HepG2 (cell line): ENCODE measurements at regions not wholly inside any gene's neighbourhood (a gene's known extent, or its start where the extent isn't known, plus 50 kb on each side); places are given as distances from the start of the nearest gene placed in this dataset.

ENCODE experiments used
- CBFB ChIP-seq: sonication (generic); formaldehyde crosslinking; IDR thresholded peaks from 2 replicates; pipeline ENCODE4 v1.4.0; 2020; ENCODE audit warnings: missing genetic modification reagents
- DMAP1 ChIP-seq: IDR thresholded peaks from 2 replicates; pipeline ENCODE4 v1.6.1; 2016
- ETV5 ChIP-seq: IDR thresholded peaks from 2 replicates; pipeline ENCODE4 v1.6.1; 2018; ENCODE audit warnings: missing biosample characterization, missing genetic modification reagents, inconsistent platforms, borderline replicate concordance
- JUNB ChIP-seq: sonication (generic); formaldehyde crosslinking; IDR thresholded peaks from 2 replicates; pipeline ENCODE4 v1.8.0; 2022; ENCODE audit warnings: missing genetic modification reagents, mild to moderate bottlenecking, borderline replicate concordance
- MED13 ChIP-seq: sonication (generic); formaldehyde crosslinking; IDR thresholded peaks from 2 replicates; pipeline ENCODE4 v1.5.0; 2020; ENCODE audit warnings: missing genetic modification reagents
- NFKBIZ ChIP-seq: IDR thresholded peaks from 2 replicates; pipeline ENCODE4 v1.6.1; 2018; ENCODE audit warnings: missing genetic modification reagents, missing compliant biosample characterization
- PPARG ChIP-seq: conservative IDR thresholded peaks from 2 replicates; pipeline ENCODE4 v1.6.1; 2016; ENCODE audit warnings: missing biosample characterization, missing genetic modification reagents
- SP1 ChIP-seq, 2 experiments: fragments of 450-650 bp in 1 of 2; sonication (generic) in 1 of 2; formaldehyde crosslinking in 1 of 2; IDR thresholded peaks; 2 replicates each; pipeline versions ENCODE4 v1.4.0 to v1.6.1; 2016 to 2020; ENCODE audit warnings: missing genetic modification reagents in 1 of 2
- SP140L ChIP-seq: sonication (generic); formaldehyde crosslinking; IDR thresholded peaks from 2 replicates; pipeline ENCODE4 v1.4.0; 2020; ENCODE audit warnings: missing genetic modification reagents, borderline replicate concordance
- TRIM24 ChIP-seq: sonication (generic); formaldehyde crosslinking; IDR thresholded peaks from 2 replicates; pipeline ENCODE4 v1.8.0; 2022; ENCODE audit warnings: mild to moderate bottlenecking, missing genetic modification reagents
- ZNF432 ChIP-seq: sonication (generic); formaldehyde crosslinking; IDR thresholded peaks from 2 replicates; pipeline ENCODE4 v1.5.0; 2020; ENCODE audit warnings: missing genetic modification reagents, mild to moderate bottlenecking, borderline replicate concordance
- ZNF441 ChIP-seq: sonication (generic); formaldehyde crosslinking; IDR thresholded peaks from 2 replicates; pipeline ENCODE4 v1.7.0; 2021; ENCODE audit warnings: missing genetic modification reagents, borderline replicate concordance
- ZNF468 ChIP-seq: sonication (generic); formaldehyde crosslinking; IDR thresholded peaks from 2 replicates; pipeline ENCODE4 v1.8.0; 2022; ENCODE audit warnings: mild to moderate bottlenecking, moderate library complexity, missing genetic modification reagents
- ZNF546 ChIP-seq: sonication (generic); formaldehyde crosslinking; conservative IDR thresholded peaks from 2 replicates; pipeline ENCODE4 v1.8.1; 2023; ENCODE audit warnings: mild to moderate bottlenecking, missing genetic modification reagents
- ZNF614 ChIP-seq: IDR thresholded peaks from 2 replicates; pipeline ENCODE4 v1.6.1; 2018; ENCODE audit warnings: missing biosample characterization, missing genetic modification reagents, inconsistent platforms, borderline replicate concordance
- TF ChIP-seq, protein P1 (sequence below): sonication (generic); formaldehyde crosslinking; IDR thresholded peaks from 2 replicates; pipeline ENCODE4 v1.5.1; 2020; ENCODE audit warnings: missing genetic modification reagents, mild to moderate bottlenecking, borderline replicate concordance
- TF ChIP-seq, protein P2 (sequence below): fragments of 450-650 bp; IDR thresholded peaks from 2 replicates; pipeline ENCODE4 v1.6.1; 2017; ENCODE audit warnings: mild to moderate bottlenecking
- TF ChIP-seq, protein P3 (sequence below): sonication (generic); formaldehyde crosslinking; IDR thresholded peaks from 2 replicates; pipeline ENCODE4 v1.5.0; 2020; ENCODE audit warnings: mild to moderate bottlenecking, missing genetic modification reagents, moderate library complexity
- TF ChIP-seq, protein P4 (sequence below): IDR thresholded peaks from 2 replicates; pipeline ENCODE4 v1.6.1; 2018; ENCODE audit warnings: missing genetic modification reagents, mild to moderate bottlenecking, missing compliant biosample characterization
- TF ChIP-seq, protein P5 (sequence below): IDR thresholded peaks from 2 replicates; pipeline ENCODE4 v1.6.1; 2016

DNA sequence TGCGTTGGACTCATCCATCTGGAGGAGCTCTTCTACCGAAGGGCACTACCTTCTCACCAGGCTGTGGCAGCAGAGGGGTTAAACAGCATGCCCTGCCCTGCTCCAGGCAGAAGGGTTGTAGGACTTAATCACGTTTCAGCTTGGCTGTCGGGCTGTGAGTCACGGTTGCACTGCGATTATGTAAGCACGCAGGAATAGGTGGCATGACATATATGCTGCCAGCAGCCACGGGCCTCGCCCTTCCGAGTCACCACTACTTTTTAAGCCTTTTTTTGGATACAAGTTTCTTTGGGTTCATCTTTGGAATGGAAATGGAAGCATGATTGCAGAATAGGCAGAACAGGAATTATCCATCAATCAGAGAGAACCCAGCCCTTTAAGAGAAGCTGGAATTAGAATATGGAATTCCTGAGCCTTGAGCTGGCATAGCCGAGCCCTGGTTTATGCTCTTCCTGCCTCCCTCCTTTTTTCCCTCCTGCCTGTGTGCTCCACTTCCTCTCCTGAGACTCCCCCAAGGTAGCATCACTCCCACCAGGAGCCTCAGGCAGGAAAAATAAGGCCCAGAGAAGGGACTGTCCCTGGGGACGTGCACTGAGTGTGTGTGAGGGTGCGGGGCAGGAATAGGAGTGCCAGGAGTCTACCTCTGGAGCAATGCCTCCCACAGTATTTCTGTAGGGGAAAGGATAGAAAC lies 86.8 kb downstream of the SEMA4F start (continued):
- TF ChIP-seq, protein P1, sequence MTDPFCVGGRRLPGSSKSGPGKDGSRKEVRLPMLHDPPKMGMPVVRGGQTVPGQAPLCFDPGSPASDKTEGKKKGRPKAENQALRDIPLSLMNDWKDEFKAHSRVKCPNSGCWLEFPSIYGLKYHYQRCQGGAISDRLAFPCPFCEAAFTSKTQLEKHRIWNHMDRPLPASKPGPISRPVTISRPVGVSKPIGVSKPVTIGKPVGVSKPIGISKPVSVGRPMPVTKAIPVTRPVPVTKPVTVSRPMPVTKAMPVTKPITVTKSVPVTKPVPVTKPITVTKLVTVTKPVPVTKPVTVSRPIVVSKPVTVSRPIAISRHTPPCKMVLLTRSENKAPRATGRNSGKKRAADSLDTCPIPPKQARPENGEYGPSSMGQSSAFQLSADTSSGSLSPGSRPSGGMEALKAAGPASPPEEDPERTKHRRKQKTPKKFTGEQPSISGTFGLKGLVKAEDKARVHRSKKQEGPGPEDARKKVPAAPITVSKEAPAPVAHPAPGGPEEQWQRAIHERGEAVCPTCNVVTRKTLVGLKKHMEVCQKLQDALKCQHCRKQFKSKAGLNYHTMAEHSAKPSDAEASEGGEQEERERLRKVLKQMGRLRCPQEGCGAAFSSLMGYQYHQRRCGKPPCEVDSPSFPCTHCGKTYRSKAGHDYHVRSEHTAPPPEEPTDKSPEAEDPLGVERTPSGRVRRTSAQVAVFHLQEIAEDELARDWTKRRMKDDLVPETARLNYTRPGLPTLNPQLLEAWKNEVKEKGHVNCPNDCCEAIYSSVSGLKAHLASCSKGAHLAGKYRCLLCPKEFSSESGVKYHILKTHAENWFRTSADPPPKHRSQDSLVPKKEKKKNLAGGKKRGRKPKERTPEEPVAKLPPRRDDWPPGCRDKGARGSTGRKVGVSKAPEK (CRISPR knock-in tag) = no peak
- TF ChIP-seq, protein P2, sequence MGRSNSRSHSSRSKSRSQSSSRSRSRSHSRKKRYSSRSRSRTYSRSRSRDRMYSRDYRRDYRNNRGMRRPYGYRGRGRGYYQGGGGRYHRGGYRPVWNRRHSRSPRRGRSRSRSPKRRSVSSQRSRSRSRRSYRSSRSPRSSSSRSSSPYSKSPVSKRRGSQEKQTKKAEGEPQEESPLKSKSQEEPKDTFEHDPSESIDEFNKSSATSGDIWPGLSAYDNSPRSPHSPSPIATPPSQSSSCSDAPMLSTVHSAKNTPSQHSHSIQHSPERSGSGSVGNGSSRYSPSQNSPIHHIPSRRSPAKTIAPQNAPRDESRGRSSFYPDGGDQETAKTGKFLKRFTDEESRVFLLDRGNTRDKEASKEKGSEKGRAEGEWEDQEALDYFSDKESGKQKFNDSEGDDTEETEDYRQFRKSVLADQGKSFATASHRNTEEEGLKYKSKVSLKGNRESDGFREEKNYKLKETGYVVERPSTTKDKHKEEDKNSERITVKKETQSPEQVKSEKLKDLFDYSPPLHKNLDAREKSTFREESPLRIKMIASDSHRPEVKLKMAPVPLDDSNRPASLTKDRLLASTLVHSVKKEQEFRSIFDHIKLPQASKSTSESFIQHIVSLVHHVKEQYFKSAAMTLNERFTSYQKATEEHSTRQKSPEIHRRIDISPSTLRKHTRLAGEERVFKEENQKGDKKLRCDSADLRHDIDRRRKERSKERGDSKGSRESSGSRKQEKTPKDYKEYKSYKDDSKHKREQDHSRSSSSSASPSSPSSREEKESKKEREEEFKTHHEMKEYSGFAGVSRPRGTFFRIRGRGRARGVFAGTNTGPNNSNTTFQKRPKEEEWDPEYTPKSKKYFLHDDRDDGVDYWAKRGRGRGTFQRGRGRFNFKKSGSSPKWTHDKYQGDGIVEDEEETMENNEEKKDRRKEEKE = no peak
- TF ChIP-seq JUNB (CRISPR knock-in tag) (no peak), PPARG (CRISPR knock-in tag) (peak; percentile 38), NFKBIZ (CRISPR knock-in tag) (0 out of 2 replicates have a peak, but pooled peaks have one; percentile 26), SP140L (CRISPR knock-in tag) (no peak), ZNF468 (CRISPR knock-in tag) (no peak), ETV5 (CRISPR knock-in tag) (peak; percentile 47; the same call in 1 of the 2 replicates), ZNF432 (CRISPR knock-in tag) (no peak), ZNF546 (CRISPR knock-in tag) (peak; percentile 83; the same call in 1 of the 2 replicates), ZNF614 (CRISPR knock-in tag) (peak; percentile 62; the same call in 1 of the 2 replicates), CBFB (no peak), TRIM24 (CRISPR knock-in tag) (no peak), ZNF441 (CRISPR knock-in tag) (peak; percentile 78; the same call in 1 of the 2 replicates), SP1 (IDR thresholded peaks at IDR 0.05) (no peak), SP1 (CRISPR knock-in tag; IDR thresholded peaks at IDR 0.05) (no peak), MED13 (CRISPR knock-in tag) (no peak), DMAP1 (CRISPR knock-in tag) (0 out of 2 replicates have a peak, but pooled peaks have one; percentile 43)
- TF ChIP-seq, protein P3, sequence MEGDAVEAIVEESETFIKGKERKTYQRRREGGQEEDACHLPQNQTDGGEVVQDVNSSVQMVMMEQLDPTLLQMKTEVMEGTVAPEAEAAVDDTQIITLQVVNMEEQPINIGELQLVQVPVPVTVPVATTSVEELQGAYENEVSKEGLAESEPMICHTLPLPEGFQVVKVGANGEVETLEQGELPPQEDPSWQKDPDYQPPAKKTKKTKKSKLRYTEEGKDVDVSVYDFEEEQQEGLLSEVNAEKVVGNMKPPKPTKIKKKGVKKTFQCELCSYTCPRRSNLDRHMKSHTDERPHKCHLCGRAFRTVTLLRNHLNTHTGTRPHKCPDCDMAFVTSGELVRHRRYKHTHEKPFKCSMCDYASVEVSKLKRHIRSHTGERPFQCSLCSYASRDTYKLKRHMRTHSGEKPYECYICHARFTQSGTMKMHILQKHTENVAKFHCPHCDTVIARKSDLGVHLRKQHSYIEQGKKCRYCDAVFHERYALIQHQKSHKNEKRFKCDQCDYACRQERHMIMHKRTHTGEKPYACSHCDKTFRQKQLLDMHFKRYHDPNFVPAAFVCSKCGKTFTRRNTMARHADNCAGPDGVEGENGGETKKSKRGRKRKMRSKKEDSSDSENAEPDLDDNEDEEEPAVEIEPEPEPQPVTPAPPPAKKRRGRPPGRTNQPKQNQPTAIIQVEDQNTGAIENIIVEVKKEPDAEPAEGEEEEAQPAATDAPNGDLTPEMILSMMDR = peak; percentile 45
- TF ChIP-seq, protein P4, sequence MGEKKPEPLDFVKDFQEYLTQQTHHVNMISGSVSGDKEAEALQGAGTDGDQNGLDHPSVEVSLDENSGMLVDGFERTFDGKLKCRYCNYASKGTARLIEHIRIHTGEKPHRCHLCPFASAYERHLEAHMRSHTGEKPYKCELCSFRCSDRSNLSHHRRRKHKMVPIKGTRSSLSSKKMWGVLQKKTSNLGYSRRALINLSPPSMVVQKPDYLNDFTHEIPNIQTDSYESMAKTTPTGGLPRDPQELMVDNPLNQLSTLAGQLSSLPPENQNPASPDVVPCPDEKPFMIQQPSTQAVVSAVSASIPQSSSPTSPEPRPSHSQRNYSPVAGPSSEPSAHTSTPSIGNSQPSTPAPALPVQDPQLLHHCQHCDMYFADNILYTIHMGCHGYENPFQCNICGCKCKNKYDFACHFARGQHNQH = peak; percentile 51; the same call in 1 of the 2 replicates
- TF ChIP-seq, protein P5, sequence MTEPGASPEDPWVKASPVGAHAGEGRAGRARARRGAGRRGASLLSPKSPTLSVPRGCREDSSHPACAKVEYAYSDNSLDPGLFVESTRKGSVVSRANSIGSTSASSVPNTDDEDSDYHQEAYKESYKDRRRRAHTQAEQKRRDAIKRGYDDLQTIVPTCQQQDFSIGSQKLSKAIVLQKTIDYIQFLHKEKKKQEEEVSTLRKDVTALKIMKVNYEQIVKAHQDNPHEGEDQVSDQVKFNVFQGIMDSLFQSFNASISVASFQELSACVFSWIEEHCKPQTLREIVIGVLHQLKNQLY = peak; percentile 85
